HepG2 (cell line): ENCODE measurements at regions not wholly inside any gene's neighbourhood (a gene's known extent, or its start where the extent isn't known, plus 50 kb on each side); places are given as distances from the start of the nearest gene placed in this dataset.

ENCODE experiments used
- BRD4 ChIP-seq: sonication (generic); formaldehyde crosslinking; IDR thresholded peaks from 2 replicates; pipeline ENCODE4 v1.4.0; 2020; ENCODE audit warnings: missing genetic modification reagents
- CAMTA2 ChIP-seq: sonication (generic); formaldehyde crosslinking; IDR thresholded peaks from 2 replicates; pipeline ENCODE4 v1.4.0; 2020; ENCODE audit warnings: mild to moderate bottlenecking, missing genetic modification reagents, borderline replicate concordance
- CHD2 ChIP-seq: IDR thresholded peaks from 2 replicates; pipeline ENCODE4 v1.6.1; 2011; ENCODE audit warnings: low read depth, low read length, improper control_type of control experiment
- CHD4 ChIP-seq: fragments of 200-600 bp; sonication (generic); IDR thresholded peaks from 2 replicates; pipeline ENCODE4 v1.7.0; 2017; ENCODE audit warnings: mild to moderate bottlenecking, low read length, borderline replicate concordance
- CTCF ChIP-seq: sonication (generic); formaldehyde crosslinking; IDR thresholded peaks from 2 replicates; pipeline ENCODE4 v1.5.0; 2020; ENCODE audit warnings: mild to moderate bottlenecking, missing genetic modification reagents, moderate library complexity
- E2F1 ChIP-seq: sonication (generic); formaldehyde crosslinking; IDR thresholded peaks from 2 replicates; pipeline ENCODE4 v1.5.0; 2020; ENCODE audit warnings: missing genetic modification reagents
- EZH2 ChIP-seq: conservative IDR thresholded peaks from 2 replicates; pipeline ENCODE4 v1.6.1; 2012; ENCODE audit warnings: mild to moderate bottlenecking, low read depth, low read length, moderate library complexity
- POLR2A ChIP-seq, 2 experiments: IDR thresholded peaks; 2 replicates each; pipeline ENCODE4 v1.6.1; 2011; ENCODE audit warnings: low read depth in 2 of 2, low read length in 2 of 2, mild to moderate bottlenecking in 1 of 2, moderate library complexity in 1 of 2; ENCODE audit not compliant: insufficient read depth in 1 of 2
- TEF ChIP-seq: sonication (generic); formaldehyde crosslinking; IDR thresholded peaks from 2 replicates; pipeline ENCODE4 v1.5.0; 2020; ENCODE audit warnings: missing genetic modification reagents
- ZNF343 ChIP-seq: sonication (generic); formaldehyde crosslinking; IDR thresholded peaks from 2 replicates; pipeline ENCODE4 v1.4.0; 2020; ENCODE audit warnings: mild to moderate bottlenecking, missing genetic modification reagents

GRCh38 chr2:147538821-147539220 lies 306.0 kb upstream of the ACVR2A start:
- TF ChIP-seq CHD4 (no peak), ZNF343 (CRISPR knock-in tag) (no peak), CTCF (CRISPR knock-in tag) (no peak), TEF (no peak), EZH2 (no peak), CAMTA2 (CRISPR knock-in tag) (no peak), CHD2 (no peak), POLR2A (IDR thresholded peaks at IDR 0.05; ENCODE audit: insufficient read depth in 1 of 2, low read depth in 2 of 2, low read length in 2 of 2) (no peak), BRD4 (CRISPR knock-in tag) (no peak), E2F1 (CRISPR knock-in tag) (no peak)
